PC-9 (cell line): ENCODE measurements at regions not wholly inside any gene's neighbourhood (a gene's known extent, or its start where the extent isn't known, plus 50 kb on each side); places are given as distances from the start of the nearest gene placed in this dataset.
"Not testable (repeated sequence)": the region's sequence is repeated elsewhere in the genome, so short reads cannot be mapped to it uniquely, and the experiment has no call there.

Experiments used
- BruUV-seq: library from RNA; stranded (reverse); fragments of 400-500 nt; replicated peaks from 2 replicates; lab custom pipeline; 2021; lab: Mats Ljungman, UMichigan
- CTCF ChIA-PET: fragments of 300-600 bp; sonication (Branson Sonifier 250); formaldehyde crosslinking; loops from one replicate; lab custom pipeline; 2022; ENCODE audit warnings: antibody characterized with exemption; lab: Charles Lee
- POLR2A ChIA-PET: fragments of 300-600 bp; sonication (Branson Sonifier 250); formaldehyde crosslinking; loops from one replicate; lab custom pipeline; 2022; ENCODE audit warnings: antibody characterized with exemption; ENCODE audit not compliant: unreplicated experiment; lab: Charles Lee
- DNase-seq, 2 experiments: peaks; one replicate each; pipeline versions ENCODE4 v3.0.0 to v3.0.0-alpha.2; 2015 to 2022; ENCODE audit warnings: mixed read lengths in 1 of 2
- H2AFZ ChIP-seq: fragments of 200-600 bp; sonication (generic); 2 replicates; pipeline ENCODE4 v1.8.1; 2017; ENCODE audit warnings: antibody characterized with exemption
- H3F3A ChIP-seq: fragments of 200-600 bp; sonication (generic); 2 replicates; pipeline ENCODE4 v1.8.1; 2017; ENCODE audit warnings: antibody characterized with exemption, mild to moderate bottlenecking, low read depth; ENCODE audit not compliant: insufficient read depth
- H3K27ac ChIP-seq: fragments of 200-600 bp; sonication (generic); 2 replicates; pipeline ENCODE4 v1.6.1; 2016; ENCODE audit warnings: mixed run types
- H3K27me3 ChIP-seq: fragments of 200-600 bp; sonication (generic); 2 replicates; pipeline ENCODE4 v1.6.1; 2016; ENCODE audit warnings: low read depth, mixed run types; ENCODE audit not compliant: insufficient read depth
- H3K36me3 ChIP-seq: fragments of 200-600 bp; sonication (generic); 2 replicates; pipeline ENCODE4 v1.6.1; 2016; ENCODE audit warnings: low read depth, mixed run types
- H3K4me1 ChIP-seq: fragments of 200-600 bp; sonication (generic); replicated peaks from 2 replicates; pipeline ENCODE4 v1.6.1; 2016; ENCODE audit warnings: mixed run types; ENCODE audit not compliant: insufficient read depth
- H3K4me2 ChIP-seq: fragments of 200-600 bp; sonication (generic); 2 replicates; pipeline ENCODE4 v1.6.1; 2017; ENCODE audit warnings: mixed run types
- H3K4me3 ChIP-seq: fragments of 200-600 bp; sonication (generic); 2 replicates; pipeline ENCODE4 v1.6.1; 2016; ENCODE audit warnings: mixed run types
- H3K79me2 ChIP-seq: fragments of 200-600 bp; sonication (generic); 2 replicates; pipeline ENCODE4 v1.6.1; 2017; ENCODE audit warnings: low read depth, mixed run types
- H3K9me2 ChIP-seq: fragments of 200-600 bp; sonication (generic); 2 replicates; pipeline ENCODE4 v1.8.1; 2017; ENCODE audit warnings: mild to moderate bottlenecking; ENCODE audit not compliant: insufficient read depth
- H3K9me3 ChIP-seq: fragments of 200-600 bp; sonication (generic); 2 replicates; pipeline ENCODE4 v1.8.1; 2016; ENCODE audit warnings: low read depth; ENCODE audit not compliant: insufficient read depth
- H4K20me1 ChIP-seq: fragments of 200-600 bp; sonication (generic); 2 replicates; pipeline ENCODE4 v1.8.1; 2017; ENCODE audit not compliant: insufficient read depth
- EZH2 ChIP-seq: fragments of 200-600 bp; sonication (generic); IDR thresholded peaks from 2 replicates; pipeline ENCODE4 v1.8.0; 2017; ENCODE audit warnings: antibody characterized with exemption, low read depth
- intact Hi-C: fragments of 100-400 bp; cut with micrococcal nuclease; formaldehyde crosslinking; loops from one replicate; pipeline ENCODE4 v1.10.0; 2022; ENCODE audit not compliant: unreplicated experiment
- TF ChIP-seq, protein P1 (sequence below): fragments of 200-600 bp; sonication (generic); conservative IDR thresholded peaks from 2 replicates; pipeline ENCODE4 v1.6.1; 2017; ENCODE audit warnings: mixed run types, antibody characterized with exemption, mild to moderate bottlenecking, moderate library complexity

DNA sequence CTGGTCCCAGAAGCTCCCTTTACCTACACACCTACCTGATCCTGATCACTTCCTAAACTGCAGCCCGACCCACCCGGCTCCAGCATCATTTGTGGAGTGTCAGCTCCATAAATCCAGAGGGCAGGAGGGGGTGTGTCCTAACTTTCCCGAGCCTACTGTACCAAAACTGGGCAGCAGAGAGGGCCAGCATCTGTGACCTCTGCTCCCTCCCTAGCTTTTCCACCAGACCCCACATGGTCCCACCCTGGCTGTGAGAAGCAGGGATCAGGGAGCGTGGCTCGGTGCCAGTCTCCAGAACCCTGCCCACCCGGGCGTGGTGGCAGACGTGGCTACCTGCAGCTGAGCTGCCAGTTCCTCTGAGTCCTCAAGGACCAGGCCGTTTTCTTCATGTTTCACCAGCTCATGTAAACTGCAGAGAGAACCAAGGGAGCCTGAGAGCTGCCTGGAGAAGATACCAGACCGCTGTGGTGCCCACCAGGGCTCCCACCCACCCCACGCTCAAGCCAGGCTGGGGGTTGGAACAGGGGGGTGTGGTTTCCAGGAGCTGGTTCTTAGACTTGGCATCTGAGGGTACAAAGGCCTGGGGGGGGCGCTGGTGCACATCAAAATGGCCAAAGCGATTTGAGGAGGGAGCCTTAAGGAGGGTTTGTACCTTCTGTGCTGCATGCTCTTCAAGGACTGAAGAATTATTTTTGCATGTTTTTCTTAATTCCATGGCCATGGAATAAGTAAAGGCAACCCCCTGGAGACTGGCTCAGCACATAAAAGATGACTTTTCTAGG lies 76.7 kb upstream of the DRD5 start:
- no peak for TF ChIP-seq EZH2
- TF ChIP-seq, protein P1, sequence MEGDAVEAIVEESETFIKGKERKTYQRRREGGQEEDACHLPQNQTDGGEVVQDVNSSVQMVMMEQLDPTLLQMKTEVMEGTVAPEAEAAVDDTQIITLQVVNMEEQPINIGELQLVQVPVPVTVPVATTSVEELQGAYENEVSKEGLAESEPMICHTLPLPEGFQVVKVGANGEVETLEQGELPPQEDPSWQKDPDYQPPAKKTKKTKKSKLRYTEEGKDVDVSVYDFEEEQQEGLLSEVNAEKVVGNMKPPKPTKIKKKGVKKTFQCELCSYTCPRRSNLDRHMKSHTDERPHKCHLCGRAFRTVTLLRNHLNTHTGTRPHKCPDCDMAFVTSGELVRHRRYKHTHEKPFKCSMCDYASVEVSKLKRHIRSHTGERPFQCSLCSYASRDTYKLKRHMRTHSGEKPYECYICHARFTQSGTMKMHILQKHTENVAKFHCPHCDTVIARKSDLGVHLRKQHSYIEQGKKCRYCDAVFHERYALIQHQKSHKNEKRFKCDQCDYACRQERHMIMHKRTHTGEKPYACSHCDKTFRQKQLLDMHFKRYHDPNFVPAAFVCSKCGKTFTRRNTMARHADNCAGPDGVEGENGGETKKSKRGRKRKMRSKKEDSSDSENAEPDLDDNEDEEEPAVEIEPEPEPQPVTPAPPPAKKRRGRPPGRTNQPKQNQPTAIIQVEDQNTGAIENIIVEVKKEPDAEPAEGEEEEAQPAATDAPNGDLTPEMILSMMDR, result no peak
- H3K4me1 ChIP-seq, result no peaks in the 10 kb centered on the region
- CTCF ChIA-PET, result interaction anchor here (1.8 kb wide), 1 partner anchor 310 kb away, joined by 5 read pairs; no protein-coding TSS in a partner anchor
- H3K4me3 ChIP-seq, result no peak overlapping the region
- no peak overlapping the region for H2AFZ ChIP-seq
- intact Hi-C loops, result loop anchor here (5.0 kb wide), 1 partner anchor 358 kb away; no protein-coding TSS in a partner anchor
- H3K9me2 ChIP-seq, result no peaks in the 10 kb centered on the region
- H3K27me3 ChIP-seq, result no peaks in the 10 kb centered on the region
- H3K27ac ChIP-seq, result no peak overlapping the region
- no peak for DNase-seq
- H3K79me2 ChIP-seq, result no peaks in the 10 kb centered on the region
- no TSS peak for BruUV-seq
- no peaks in the 10 kb centered on the region for H3K9me3 ChIP-seq
- H3K36me3 ChIP-seq, result no peaks in the 10 kb centered on the region
- H3F3A ChIP-seq, result no peaks in the 10 kb centered on the region
- no peaks in the 10 kb centered on the region for H4K20me1 ChIP-seq
- POLR2A ChIA-PET, result no interaction called here
- no peak overlapping the region for H3K4me2 ChIP-seq

DNA sequence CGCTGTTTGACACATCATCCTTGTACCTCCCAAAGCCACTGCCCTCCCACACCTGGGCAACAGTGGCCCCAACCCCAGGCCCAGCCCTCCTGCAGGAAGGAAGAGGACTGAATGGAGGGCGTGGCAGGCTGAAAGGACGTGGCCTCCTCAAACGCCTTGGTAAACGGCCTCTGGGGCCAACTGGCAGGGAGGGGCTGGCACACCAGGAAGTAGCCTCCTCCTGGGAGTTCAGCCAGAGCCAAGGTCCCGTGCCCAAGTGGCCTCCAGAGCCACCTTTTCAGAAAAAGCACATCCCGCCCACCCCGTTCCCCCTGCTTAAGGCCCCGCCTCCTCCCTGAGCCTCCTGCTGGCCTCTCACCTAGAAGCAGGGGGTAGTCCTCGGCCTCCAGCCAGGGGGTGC lies 74.2 kb upstream of the DRD5 start:
- POLR2A ChIA-PET, result not testable (repeated sequence)

DNA sequence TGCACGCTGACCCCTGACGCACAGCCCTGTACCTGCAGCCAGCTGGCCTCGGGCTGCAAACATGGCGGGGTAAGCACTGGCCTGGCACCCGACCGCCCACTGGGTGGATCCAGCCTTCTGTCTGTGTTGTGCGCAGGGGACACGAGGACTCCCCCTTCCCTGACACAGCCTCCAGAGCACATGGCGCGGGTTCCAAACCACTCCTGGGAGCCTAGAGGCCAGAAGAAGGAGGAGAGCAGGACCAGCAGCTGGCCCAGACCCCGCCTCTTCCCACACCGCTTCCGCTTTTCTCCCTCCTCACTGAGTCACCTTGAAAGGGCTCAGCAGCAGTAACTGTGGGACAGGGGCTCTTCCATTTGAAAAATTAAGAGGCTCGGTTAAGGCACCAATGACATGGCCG lies 73.5 kb upstream of the DRD5 start:
- intact Hi-C loops, H3K36me3 ChIP-seq, H4K20me1 ChIP-seq, H3F3A ChIP-seq, DNase-seq, H3K4me2 ChIP-seq, CTCF ChIA-PET, H3K27me3 ChIP-seq, H3K27ac ChIP-seq, H3K4me1 ChIP-seq, POLR2A ChIA-PET, H3K4me3 ChIP-seq, H3K9me2 ChIP-seq, H2AFZ ChIP-seq, H3K9me3 ChIP-seq, H3K79me2 ChIP-seq, BruUV-seq: not testable (repeated sequence)

More for the DNA sequence above, 74.2 kb upstream of the DRD5 start:
- H2AFZ ChIP-seq, BruUV-seq, H3K27me3 ChIP-seq, H3K79me2 ChIP-seq, H3K4me1 ChIP-seq, CTCF ChIA-PET, intact Hi-C loops, H3K36me3 ChIP-seq, H3F3A ChIP-seq, H3K9me2 ChIP-seq, H3K9me3 ChIP-seq, H3K4me3 ChIP-seq, H4K20me1 ChIP-seq, H3K4me2 ChIP-seq, H3K27ac ChIP-seq: not testable (repeated sequence)
- peak in 1 of 2 experiments; percentile 35 for DNase-seq

DNA sequence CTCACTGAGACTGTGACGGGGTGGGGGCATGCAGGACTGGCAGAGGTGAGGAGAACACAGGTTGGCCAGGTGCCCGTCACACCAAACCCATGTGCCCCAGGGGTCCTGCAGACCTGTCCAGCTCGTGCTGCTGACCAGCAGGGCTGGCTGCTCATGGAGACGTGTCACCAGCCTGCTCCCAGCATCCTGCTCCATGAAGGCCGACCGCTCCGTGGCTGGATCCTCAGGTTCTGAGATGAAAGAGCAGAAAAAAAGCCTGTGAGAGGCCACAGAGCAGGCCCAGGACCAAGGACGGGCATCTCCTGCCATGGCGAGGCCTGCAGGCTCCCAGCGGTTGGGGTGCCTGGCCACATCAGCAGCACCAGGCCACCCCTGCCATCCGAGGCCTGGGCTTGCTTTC lies 71.7 kb upstream of the DRD5 start:
- H3F3A ChIP-seq, result no peaks in the 10 kb centered on the region
- no peak overlapping the region for H2AFZ ChIP-seq
- DNase-seq, result no peak
- intact Hi-C loops, result no loop called here
- TF ChIP-seq, protein P1, result no peak
- no peak for TF ChIP-seq EZH2
- ChIA-PET CTCF (no interaction called here), POLR2A (no interaction called here)
- no TSS peak for BruUV-seq
- H4K20me1 ChIP-seq, result no peaks in the 10 kb centered on the region
- H3K4me2 ChIP-seq, result no peak overlapping the region
- H3K79me2 ChIP-seq, result no peaks in the 10 kb centered on the region
- H3K4me1 ChIP-seq, result no peaks in the 10 kb centered on the region
- no peak overlapping the region for H3K4me3 ChIP-seq
- no peak overlapping the region for H3K27ac ChIP-seq
- H3K36me3 ChIP-seq, result no peaks in the 10 kb centered on the region
- no peaks in the 10 kb centered on the region for H3K9me3 ChIP-seq
- no peaks in the 10 kb centered on the region for H3K9me2 ChIP-seq
- H3K27me3 ChIP-seq, result no peaks in the 10 kb centered on the region

DNA sequence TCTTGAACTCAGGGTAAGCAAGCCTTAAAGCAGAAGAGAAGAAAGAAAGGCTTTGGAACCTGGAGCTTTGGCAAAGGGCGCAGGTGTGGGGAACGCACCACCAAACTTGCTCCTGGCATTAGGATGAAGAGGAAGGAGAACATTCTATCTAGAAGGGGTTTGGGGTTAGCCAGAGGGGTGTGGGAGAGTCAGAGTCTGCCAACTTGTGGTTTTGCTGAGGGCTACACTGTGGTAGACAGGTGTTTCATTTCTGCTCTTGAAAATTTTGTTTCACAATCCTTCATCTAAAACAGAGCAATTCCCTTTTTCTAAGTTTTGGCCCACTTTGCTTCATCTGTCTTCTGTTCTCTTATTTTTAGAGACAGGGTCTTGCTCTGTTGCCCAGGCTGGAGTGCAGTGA lies 66.2 kb upstream of the DRD5 start:
- H3K27me3 ChIP-seq, H3K4me2 ChIP-seq, POLR2A ChIA-PET, H3K9me2 ChIP-seq, H2AFZ ChIP-seq, H3K9me3 ChIP-seq, H3K79me2 ChIP-seq, BruUV-seq, H3K27ac ChIP-seq, H3K36me3 ChIP-seq, H4K20me1 ChIP-seq, DNase-seq, H3K4me3 ChIP-seq, H3F3A ChIP-seq, CTCF ChIA-PET, H3K4me1 ChIP-seq, intact Hi-C loops: not testable (repeated sequence)
